SK-N-SH (cell line): ENCODE measurements at regions not wholly inside any gene's neighbourhood (a gene's known extent, or its start where the extent isn't known, plus 50 kb on each side); places are given as distances from the start of the nearest gene placed in this dataset.

Source experiments
- CTCF ChIA-PET: fragments of 300-600, 350-600 bp; formaldehyde crosslinking; extraction: SDS; loops from one replicate; lab custom pipeline; 2021; lab: Yijun Ruan, JAX
- POLR2A ChIA-PET: fragments of 350-600 bp; sonication (Branson Sonifier 250); formaldehyde crosslinking; extraction: SDS; loops from one replicate; lab custom pipeline; 2020; ENCODE audit warnings: antibody characterized with exemption, inconsistent platforms; lab: Yijun Ruan, JAX
- DNase-seq: peaks from one replicate; pipeline ENCODE4 v3.0.0; 2012
- H2AFZ ChIP-seq: fragments of 200-600 bp; sonication (generic); 2 replicates; pipeline ENCODE4 v1.8.1; 2016; ENCODE audit warnings: antibody characterized with exemption, mild to moderate bottlenecking, low read depth
- H3F3A ChIP-seq: fragments of 200-600 bp; sonication (generic); replicated peaks from 2 replicates; pipeline ENCODE3; 2016; ENCODE audit warnings: antibody characterized with exemption, mild to moderate bottlenecking; ENCODE audit not compliant: insufficient read depth
- H3K27ac ChIP-seq, 2 experiments: fragments of 200-500 bp in 1 of 2; fragments of 200-600 bp in 1 of 2; sonication (Bioruptor generic) in 1 of 2; sonication (generic), shearing (Covaris generic) in 1 of 2; 2 replicates each; pipeline versions ENCODE4 v1.5.1 to v1.6.1; 2014 to 2016; ENCODE audit warnings: low read depth in 2 of 2, inconsistent platforms in 1 of 2, low read length in 1 of 2, mild to moderate bottlenecking in 1 of 2, mixed read lengths in 1 of 2
- H3K27me3 ChIP-seq: fragments of 200-600 bp; sonication (generic), shearing (Covaris generic); 2 replicates; pipeline ENCODE4 v1.6.1; 2016; ENCODE audit warnings: mixed run types; ENCODE audit not compliant: insufficient read depth
- H3K36me3 ChIP-seq, 2 experiments: fragments of 200-500 bp in 1 of 2; fragments of 200-600 bp in 1 of 2; sonication (Bioruptor generic) in 1 of 2; sonication (generic) in 1 of 2; replicated peaks in 1 of 2; 2 replicates each; pipeline versions ENCODE3 to v1.5.1; 2014 to 2016; ENCODE audit warnings: low read length in 1 of 2, mild to moderate bottlenecking in 1 of 2; ENCODE audit not compliant: insufficient read depth in 2 of 2, control insufficient read depth in 1 of 2
- H3K4me1 ChIP-seq, 2 experiments: fragments of 200-500 bp in 1 of 2; fragments of 200-600 bp in 1 of 2; sonication (Bioruptor generic) in 1 of 2; sonication (generic), shearing (Covaris generic) in 1 of 2; 2 replicates each; pipeline versions ENCODE4 v1.5.1 to v1.6.1; 2014 to 2016; ENCODE audit warnings: low read depth in 1 of 2, low read length in 1 of 2, mixed run types in 1 of 2; ENCODE audit not compliant: insufficient read depth in 2 of 2, control insufficient read depth in 1 of 2
- H3K4me2 ChIP-seq: fragments of 200-600 bp; sonication (generic), shearing (Covaris generic); 2 replicates; pipeline ENCODE4 v1.6.1; 2017; ENCODE audit warnings: mixed run types
- H3K4me3 ChIP-seq, 2 experiments: fragments of 200-500 bp in 1 of 2; fragments of 200-600 bp in 1 of 2; sonication (Bioruptor generic) in 1 of 2; sonication (generic), shearing (Covaris generic) in 1 of 2; 2 replicates each; pipeline versions ENCODE4 v1.5.1 to v1.8.1; 2014 to 2016; ENCODE audit warnings: low read depth in 2 of 2, inconsistent platforms in 1 of 2, low read length in 1 of 2, mild to moderate bottlenecking in 1 of 2, mixed read lengths in 1 of 2, moderate library complexity in 1 of 2
- H3K79me2 ChIP-seq: fragments of 200-600 bp; sonication (generic); 2 replicates; pipeline ENCODE4 v1.8.1; 2017; ENCODE audit warnings: mild to moderate bottlenecking; ENCODE audit not compliant: insufficient read depth
- H3K9ac ChIP-seq: fragments of 200-600 bp; sonication (generic); 2 replicates; pipeline ENCODE4 v1.6.1; 2017; ENCODE audit warnings: mixed run types
- H3K9me2 ChIP-seq: fragments of 200-600 bp; sonication (generic); 2 replicates; pipeline ENCODE4 v1.6.1; 2017; ENCODE audit warnings: mixed run types
- H3K9me3 ChIP-seq: fragments of 200-600 bp; sonication (generic); 2 replicates; pipeline ENCODE4 v1.6.1; 2017; ENCODE audit warnings: mixed run types, mild to moderate bottlenecking, moderate library complexity
- H4K20me1 ChIP-seq: fragments of 200-600 bp; sonication (generic); 2 replicates; pipeline ENCODE4 v1.6.1; 2017; ENCODE audit warnings: mild to moderate bottlenecking, mixed run types; ENCODE audit not compliant: insufficient read depth
- ELF1 ChIP-seq: IDR thresholded peaks from 2 replicates; pipeline ENCODE4 v1.4.0; 2012
- EP300 ChIP-seq, 2 experiments: IDR thresholded peaks; 2 replicates each; pipeline versions ENCODE4 v1.4.0 to v1.6.1; 2012; ENCODE audit warnings: borderline replicate concordance in 1 of 2, low read depth in 1 of 2, low read length in 1 of 2
- EZH2phosphoT487 ChIP-seq: fragments of 200-600 bp; sonication (generic); IDR thresholded peaks from 2 replicates; pipeline ENCODE4 v1.6.1; 2017; ENCODE audit warnings: low read depth, mixed run types, mild to moderate bottlenecking, antibody characterized with exemption, moderate library complexity, borderline replicate concordance
- FOSL2 ChIP-seq: IDR thresholded peaks from 2 replicates; pipeline ENCODE4 v1.4.0; 2012; ENCODE audit warnings: low read depth, mild to moderate bottlenecking, moderate library complexity, borderline replicate concordance
- FOXJ3 ChIP-seq: sonication (generic); formaldehyde crosslinking; IDR thresholded peaks from 2 replicates; pipeline ENCODE4 v1.5.1; 2020; ENCODE audit warnings: mild to moderate bottlenecking, missing genetic modification reagents
- FOXM1 ChIP-seq: IDR thresholded peaks from 2 replicates; pipeline ENCODE4 v1.4.0; 2012; ENCODE audit warnings: low read depth, mild to moderate bottlenecking
- GATA2 ChIP-seq: sonication (generic); formaldehyde crosslinking; IDR thresholded peaks from 2 replicates; pipeline ENCODE4 v1.5.0; 2020; ENCODE audit warnings: mild to moderate bottlenecking, missing genetic modification reagents
- PBX3 ChIP-seq: IDR thresholded peaks from 2 replicates; pipeline ENCODE4; 2012
- RAD21 ChIP-seq: IDR thresholded peaks from 2 replicates; pipeline ENCODE4 v1.6.1; 2012; ENCODE audit warnings: mild to moderate bottlenecking, low read length
- RCOR1 ChIP-seq: fragments of 150-350 bp; IDR thresholded peaks from 2 replicates; pipeline ENCODE4 v1.6.1; 2017; ENCODE audit warnings: antibody characterized with exemption, low read length
- RFX5 ChIP-seq: IDR thresholded peaks from 2 replicates; pipeline ENCODE4 v1.6.1; 2012; ENCODE audit warnings: mild to moderate bottlenecking, improper control_type of control experiment, low read length
- SMC3 ChIP-seq: IDR thresholded peaks from 2 replicates; pipeline ENCODE4 v1.6.1; 2012; ENCODE audit warnings: low read depth, low read length, improper control_type of control experiment
- TAF1 ChIP-seq: IDR thresholded peaks from 2 replicates; pipeline ENCODE4 v1.6.1; 2012; ENCODE audit warnings: low read depth, mild to moderate bottlenecking, low read length, moderate library complexity, borderline replicate concordance
- TEAD4 ChIP-seq: IDR thresholded peaks from 2 replicates; pipeline ENCODE4 v1.4.0; 2012; ENCODE audit warnings: mild to moderate bottlenecking, borderline replicate concordance; ENCODE audit not compliant: insufficient read depth
- YY1 ChIP-seq: IDR thresholded peaks from 2 replicates; pipeline ENCODE4 v1.4.0; 2012; ENCODE audit warnings: low read depth, mild to moderate bottlenecking
- WGBS: methylation state at CpG from one replicate; pipeline ENCODE4 v1.1.6; 2017; ENCODE audit warnings: low lambda C conversion rate; 5-methylcytosine and 5-hydroxymethylcytosine counted together
- TF ChIP-seq, protein P1 (sequence below): fragments of 200-600 bp; sonication (generic); IDR thresholded peaks from 2 replicates; pipeline ENCODE4 v1.6.1; 2017; ENCODE audit warnings: antibody characterized with exemption, mild to moderate bottlenecking, moderate library complexity

GRCh38 chr4:42293967-42294813 is 103.1 kb upstream of the SHISA3 start (continued):
- TF ChIP-seq PBX3 (no peak), EZH2phosphoT487 (no peak), RFX5 (no peak), RCOR1 (no peak)
- TF ChIP-seq, all 33 proteins: peak for 0

DNA sequence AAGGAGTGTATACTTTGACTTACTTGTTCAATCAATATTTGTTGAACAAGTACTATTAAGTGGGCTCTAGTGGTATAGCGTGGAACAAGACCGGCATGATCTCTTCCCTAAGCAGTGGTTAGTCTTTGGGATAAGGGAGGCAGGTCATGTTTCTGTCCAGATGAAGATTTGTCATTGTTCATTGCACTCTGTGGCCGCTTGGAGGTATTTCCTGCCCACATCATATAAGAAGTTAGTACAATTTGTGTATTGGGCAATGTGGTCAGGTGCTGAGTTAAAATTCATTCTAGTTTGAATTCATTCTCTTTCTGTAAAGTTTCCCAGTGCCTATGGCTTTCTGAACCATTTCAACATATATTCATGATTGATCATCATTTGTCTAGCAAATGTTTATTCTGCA is 101.1 kb upstream of the SHISA3 start:
- Histone ChIP-seq H3K9ac (no peak overlapping the region), H3K4me1 (peaks cover 0 to 3% of the 10 kb centered on the region in 2 experiments; a peak in 1 of 4 replicates), H3K36me3 (no peaks in the 10 kb centered on the region), H3F3A (no peaks in the 10 kb centered on the region), H3K9me2 (no peaks in the 10 kb centered on the region), H3K79me2 (no peaks in the 10 kb centered on the region), H3K27me3 (no peaks in the 10 kb centered on the region; the same call in 1 of the 2 replicates), H3K27ac (no peak overlapping the region), H3K4me3 (no peak overlapping the region), H3K4me2 (no peak overlapping the region)
- ChIA-PET CTCF (no interaction called here), POLR2A (no interaction called here)
- DNase-seq: no peak
- no peak for TF ChIP-seq FOXJ3
- TF ChIP-seq, protein P1, sequence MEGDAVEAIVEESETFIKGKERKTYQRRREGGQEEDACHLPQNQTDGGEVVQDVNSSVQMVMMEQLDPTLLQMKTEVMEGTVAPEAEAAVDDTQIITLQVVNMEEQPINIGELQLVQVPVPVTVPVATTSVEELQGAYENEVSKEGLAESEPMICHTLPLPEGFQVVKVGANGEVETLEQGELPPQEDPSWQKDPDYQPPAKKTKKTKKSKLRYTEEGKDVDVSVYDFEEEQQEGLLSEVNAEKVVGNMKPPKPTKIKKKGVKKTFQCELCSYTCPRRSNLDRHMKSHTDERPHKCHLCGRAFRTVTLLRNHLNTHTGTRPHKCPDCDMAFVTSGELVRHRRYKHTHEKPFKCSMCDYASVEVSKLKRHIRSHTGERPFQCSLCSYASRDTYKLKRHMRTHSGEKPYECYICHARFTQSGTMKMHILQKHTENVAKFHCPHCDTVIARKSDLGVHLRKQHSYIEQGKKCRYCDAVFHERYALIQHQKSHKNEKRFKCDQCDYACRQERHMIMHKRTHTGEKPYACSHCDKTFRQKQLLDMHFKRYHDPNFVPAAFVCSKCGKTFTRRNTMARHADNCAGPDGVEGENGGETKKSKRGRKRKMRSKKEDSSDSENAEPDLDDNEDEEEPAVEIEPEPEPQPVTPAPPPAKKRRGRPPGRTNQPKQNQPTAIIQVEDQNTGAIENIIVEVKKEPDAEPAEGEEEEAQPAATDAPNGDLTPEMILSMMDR: peak; percentile 7; the same call in 1 of the 2 replicates
- TF ChIP-seq, all 33 proteins: peak for 1
- Histone ChIP-seq H2AFZ (no peak overlapping the region), H3K9me3 (no peaks in the 10 kb centered on the region), H4K20me1 (no peaks in the 10 kb centered on the region)
- 55% methylated on average over 3 of the region's 3 CpGs for WGBS

DNA sequence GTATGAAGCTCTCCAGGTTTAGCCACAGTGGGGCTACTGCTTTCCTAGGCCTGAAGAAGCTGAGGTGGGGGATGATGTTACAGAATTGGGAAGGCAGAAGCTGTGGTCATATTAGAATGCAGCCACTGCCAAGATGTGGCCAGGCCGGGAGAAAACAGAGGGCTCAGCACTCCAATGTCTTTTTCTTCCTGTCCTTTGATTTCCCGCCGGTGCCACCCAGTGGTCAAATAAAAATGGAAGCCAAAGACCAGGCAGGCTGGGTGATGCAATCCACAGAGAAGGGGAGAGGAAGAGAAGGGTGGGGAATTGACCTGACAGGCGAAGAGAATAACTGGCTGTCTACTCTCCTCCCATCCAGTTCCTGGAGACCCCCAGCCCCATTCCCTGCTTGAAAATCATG is 94.9 kb upstream of the SHISA3 start:
- ChIA-PET POLR2A (no interaction called here), CTCF (interaction anchor here (1.0 to 5.2 kb wide), 3 partner anchors 18 to 26 kb away, joined by 5 to 41 read pairs (median 5); no protein-coding TSS in a partner anchor)
- H3F3A ChIP-seq: no peaks in the 10 kb centered on the region
- peaks cover 0 to 30% of the 10 kb centered on the region in 2 experiments; a peak in 2 of 4 replicates for H3K4me1 ChIP-seq
- no peaks in the 10 kb centered on the region for H3K9me2 ChIP-seq
- H3K27ac ChIP-seq: peak overlapping the region in 1 of 2 experiments; percentile 64; a peak in 2 of 4 replicates
- no peak overlapping the region for H3K4me3 ChIP-seq
- H3K27me3 ChIP-seq: no peaks in the 10 kb centered on the region; the same call in 1 of the 2 replicates
- peak; percentile 64 for DNase-seq
- no peaks in the 10 kb centered on the region for H3K9me3 ChIP-seq
- H3K9ac ChIP-seq: no peak overlapping the region
- no peaks in the 10 kb centered on the region for H4K20me1 ChIP-seq
- TF ChIP-seq SMC3 (peak; percentile 49; the same call in 1 of the 2 replicates), ELF1 (no peak), FOXM1 (no peak), EP300 (IDR thresholded peaks at IDR 0.05; ENCODE audit: borderline replicate concordance in 1 of 2, low read depth in 1 of 2, low read length in 1 of 2) (peak in 1 of 2 experiments; percentile 9; a peak in 1 of 4 replicates), RAD21 (peak; percentile 66), GATA2 (no peak), YY1 (no peak), TEAD4 (no peak), FOSL2 (no peak), PBX3 (no peak), TAF1 (no peak)
- TF ChIP-seq, protein P1: peak; percentile 45
- no peak overlapping the region; the same call in 1 of the 2 replicates for H3K4me2 ChIP-seq
- H3K79me2 ChIP-seq: no peaks in the 10 kb centered on the region
- H2AFZ ChIP-seq: peak overlapping the region; percentile 30; the same call in 1 of the 2 replicates
- H3K36me3 ChIP-seq: no peaks in the 10 kb centered on the region
- 23% methylated on average over 4 of the region's 4 CpGs for WGBS
